Breast epithelium (tissue), 4 donors: ENCODE measurements at regions not wholly inside any gene's neighbourhood (a gene's known extent, or its start where the extent isn't known, plus 50 kb on each side); places are given as distances from the start of the nearest gene placed in this dataset.

Experiments used
- DNase-seq, 2 donors: peaks; one replicate each; pipeline ENCODE4 v3.0.0-alpha.2; 2019; ENCODE audit warnings: low spot score in 2 of 2
- H3K27ac ChIP-seq, 2 donors: fragments of 200-600 bp; sonication (generic) in 1 of 2; one replicate each; pipeline ENCODE4 v1.5.1; 2016 to 2019; ENCODE audit warnings: mild to moderate bottlenecking in 1 of 2
- H3K27me3 ChIP-seq, 2 donors: fragments of 200-600 bp; sonication (generic) in 1 of 2; one replicate each; pipeline versions ENCODE4 v1.5.1 to v1.6.0; 2017 to 2019; ENCODE audit warnings: control low read depth in 1 of 2, mild to moderate bottlenecking in 1 of 2
- H3K36me3 ChIP-seq: fragments of 200-600 bp; one replicate; pipeline ENCODE4 v1.5.1; 2019
- H3K4me1 ChIP-seq, 2 donors: fragments of 200-600 bp; sonication (generic); one replicate each; pipeline ENCODE4 v1.5.1; 2016 to 2019; ENCODE audit warnings: control low read depth in 1 of 2
- H3K4me3 ChIP-seq, 3 donors: fragments of 200-600 bp; sonication (generic); 1 replicate in 2 of 3; 2 replicates in 1 of 3; pipeline ENCODE4 v1.5.1; 2016 to 2019; ENCODE audit warnings: mild to moderate bottlenecking in 3 of 3, moderate library complexity in 2 of 3
- H3K9me3 ChIP-seq, 2 donors: fragments of 200-600 bp; sonication (generic) in 1 of 2; one replicate each; pipeline ENCODE4 v1.5.1; 2016 to 2019; ENCODE audit warnings: control low read depth in 1 of 2
- CTCF ChIP-seq, 3 donors: fragments of 450-650 bp; IDR thresholded peaks; one replicate each; pipeline ENCODE4 v1.5.1; 2016 to 2017; ENCODE audit warnings: antibody characterized with exemption in 3 of 3, mild to moderate bottlenecking in 3 of 3, moderate library complexity in 3 of 3
- POLR2A ChIP-seq: fragments of 450-650 bp; IDR thresholded peaks from one replicate; pipeline ENCODE4 v1.6.1; 2016; ENCODE audit warnings: antibody characterized with exemption, mild to moderate bottlenecking, moderate library complexity
- POLR2AphosphoS5 ChIP-seq, 3 donors: sonication (generic); formaldehyde crosslinking; IDR thresholded peaks; one replicate each; pipeline ENCODE4 v1.6.1; 2017; ENCODE audit warnings: antibody characterized with exemption in 3 of 3
- intact Hi-C: fragments of 100-400 bp; cut with DNase I; formaldehyde crosslinking; loops from one replicate; pipeline ENCODE4 v1.15.1; 2023; ENCODE audit warnings: low total_unique reads

DNA sequence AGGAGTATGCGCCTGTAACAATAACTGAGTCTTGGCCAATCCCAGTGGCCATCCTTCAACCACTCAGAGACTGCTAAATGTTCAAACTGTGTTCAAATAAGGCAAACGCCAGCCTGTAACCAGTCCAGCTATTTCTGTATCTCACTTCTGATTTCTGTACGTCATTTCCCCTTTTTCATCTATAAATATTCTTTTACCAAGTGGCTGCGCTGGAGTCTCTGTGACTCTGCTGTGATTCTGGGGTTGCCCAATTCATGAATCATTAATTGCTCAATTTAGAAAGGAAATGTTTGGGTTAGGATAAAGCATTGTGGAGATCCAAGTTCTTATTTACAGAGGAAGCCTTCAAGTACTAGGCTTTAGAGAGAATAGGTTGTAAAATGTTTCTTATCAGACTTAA, 89.8 kb upstream of the UST start:
- H3K36me3 ChIP-seq: no peaks in the 10 kb centered on the region
- no peaks in the 10 kb centered on the region for H3K4me1 ChIP-seq
- DNase-seq: no peak
- intact Hi-C loops: no loop called here
- no peaks in the 10 kb centered on the region for H3K9me3 ChIP-seq
- no peaks in the 10 kb centered on the region for H3K27me3 ChIP-seq
- TF ChIP-seq CTCF (IDR thresholded peaks at IDR 0.05): no peak
- no peak for TF ChIP-seq POLR2A
- TF ChIP-seq POLR2AphosphoS5 (IDR thresholded peaks at IDR 0.05): no peak
- H3K4me3 ChIP-seq: no peak overlapping the region
- no peak overlapping the region for H3K27ac ChIP-seq

- no peak overlapping the region for H3K4me3 ChIP-seq
- intact Hi-C loops: no loop called here
- H3K27me3 ChIP-seq: no peaks in the 10 kb centered on the region
- no peak for TF ChIP-seq POLR2AphosphoS5 (IDR thresholded peaks at IDR 0.05)
- TF ChIP-seq CTCF (IDR thresholded peaks at IDR 0.05): no peak
- TF ChIP-seq POLR2A: no peak
- no peak overlapping the region for H3K27ac ChIP-seq
- H3K4me1 ChIP-seq: no peaks in the 10 kb centered on the region
- DNase-seq: no peak
- H3K9me3 ChIP-seq: no peaks in the 10 kb centered on the region
- H3K36me3 ChIP-seq: no peaks in the 10 kb centered on the region
These were observed 88.0 kb upstream of the UST start for GRCh38 chr6:148658681-148659430.

- intact Hi-C loops: no loop called here
- peaks cover 33 to 37% of the 10 kb centered on the region in 2 donors for H3K9me3 ChIP-seq
- no peak for DNase-seq
- H3K27me3 ChIP-seq: no peaks in the 10 kb centered on the region
- TF ChIP-seq POLR2A (no peak), CTCF (IDR thresholded peaks at IDR 0.05) (no peak), POLR2AphosphoS5 (IDR thresholded peaks at IDR 0.05) (no peak)
- no peaks in the 10 kb centered on the region for H3K4me1 ChIP-seq
- no peak overlapping the region for H3K27ac ChIP-seq
- H3K4me3 ChIP-seq: no peak overlapping the region
- H3K36me3 ChIP-seq: no peaks in the 10 kb centered on the region
These were observed 79.4 kb upstream of the UST start for GRCh38 chr6:148667395-148667794.

DNA sequence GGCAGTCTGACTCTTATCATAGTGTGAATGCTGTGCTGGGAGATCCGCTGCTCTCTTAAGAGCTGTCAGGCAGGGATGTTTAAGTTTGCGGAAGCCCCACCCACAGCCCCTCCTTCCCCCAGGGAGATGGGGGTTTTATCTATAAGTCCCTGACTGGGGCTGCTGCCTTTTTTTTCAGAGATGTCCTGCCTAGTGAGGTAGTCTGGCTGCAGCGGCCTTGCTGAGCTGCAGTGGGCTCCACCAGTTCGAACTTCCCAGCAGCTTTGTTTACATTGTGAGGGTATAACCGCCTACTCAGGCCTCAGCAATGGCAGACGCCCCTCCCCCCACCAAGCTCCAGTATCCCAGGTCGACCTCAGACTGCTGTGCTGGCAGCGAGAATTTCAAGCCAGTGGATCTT, 75.7 kb upstream of the UST start:
- no peak overlapping the region for H3K4me3 ChIP-seq
- H3K9me3 ChIP-seq: peaks cover 30 to 42% of the 10 kb centered on the region in 2 donors
- DNase-seq: no peak
- no peaks in the 10 kb centered on the region for H3K4me1 ChIP-seq
- intact Hi-C loops: no loop called here
- H3K27me3 ChIP-seq: no peaks in the 10 kb centered on the region
- TF ChIP-seq POLR2A: no peak
- no peak for TF ChIP-seq CTCF (IDR thresholded peaks at IDR 0.05)
- no peak overlapping the region for H3K27ac ChIP-seq
- H3K36me3 ChIP-seq: no peaks in the 10 kb centered on the region

GRCh38 chr6:148671952-148672351, 74.9 kb upstream of the UST start:
- Histone ChIP-seq H3K27ac (no peak overlapping the region), H3K27me3 (no peaks in the 10 kb centered on the region), H3K4me1 (no peaks in the 10 kb centered on the region), H3K4me3 (no peak overlapping the region), H3K9me3 (peaks cover 22 to 34% of the 10 kb centered on the region in 2 donors), H3K36me3 (no peaks in the 10 kb centered on the region)
- intact Hi-C loops: no loop called here
- no peak for TF ChIP-seq CTCF (IDR thresholded peaks at IDR 0.05)
- no peak for TF ChIP-seq POLR2A
- TF ChIP-seq POLR2AphosphoS5 (IDR thresholded peaks at IDR 0.05): no peak
- no peak for DNase-seq
